Esophagus squamous epithelium (tissue), 5 donors: ENCODE measurements at regions not wholly inside any gene's neighbourhood (a gene's known extent, or its start where the extent isn't known, plus 50 kb on each side); places are given as distances from the start of the nearest gene placed in this dataset.

ENCODE experiments used
- DNase-seq: peaks from one replicate; lab custom pipeline; 2025; lab: John Stamatoyannopoulos, UW
- H3K27ac ChIP-seq, 4 donors: fragments of 200-600 bp; sonication (generic); one replicate each; pipeline ENCODE4 v1.5.1; 2016 to 2019; ENCODE audit warnings: mild to moderate bottlenecking in 1 of 4
- H3K27me3 ChIP-seq, 4 donors: fragments of 200-600 bp; sonication (generic); 1 replicate in 3 of 4; 2 replicates in 1 of 4; pipeline versions ENCODE4 v1.5.1 to v1.6.0; 2017 to 2021; ENCODE audit warnings: antibody characterized with exemption in 1 of 4
- H3K36me3 ChIP-seq, 3 donors: fragments of 200-600 bp; sonication (generic); one replicate each; pipeline ENCODE4 v1.5.1; 2016 to 2019
- H3K4me1 ChIP-seq, 3 donors: fragments of 200-600 bp; sonication (generic); one replicate each; pipeline ENCODE4 v1.5.1; 2017 to 2019
- H3K4me3 ChIP-seq, 4 donors: fragments of 200-600 bp; sonication (generic); 1 replicate in 3 of 4; 2 replicates in 1 of 4; pipeline ENCODE4 v1.5.1; 2016 to 2019; ENCODE audit warnings: mild to moderate bottlenecking in 2 of 4, moderate library complexity in 1 of 4
- H3K9me3 ChIP-seq, 3 donors: fragments of 200-600 bp; sonication (generic); one replicate each; pipeline ENCODE4 v1.5.1; 2016 to 2019
- POLR2A ChIP-seq, 4 donors: fragments of 450-650 bp; IDR thresholded peaks; one replicate each; pipeline ENCODE4 v1.6.1; 2017; ENCODE audit warnings: antibody characterized with exemption in 4 of 4, mild to moderate bottlenecking in 4 of 4, moderate library complexity in 3 of 4
- WGBS, 2 donors: methylation state at CpG; one replicate each; pipeline ENCODE4 v1.1.5; 2018; 5-methylcytosine and 5-hydroxymethylcytosine counted together
- intact Hi-C: fragments of 100-400 bp; cut with DNase I; formaldehyde crosslinking; loops from one replicate; pipeline ENCODE4 v1.15.0; 2022
- TF ChIP-seq, protein P1 (sequence below), 6 experiments: fragments of 450-650 bp in 4 of 6; fragments of 200-600 bp in 2 of 6; sonication (generic) in 2 of 6; IDR thresholded peaks; one replicate each; pipeline ENCODE4 v1.5.1; 2016 to 2019; ENCODE audit warnings: antibody characterized with exemption in 6 of 6, mild to moderate bottlenecking in 4 of 6, moderate library complexity in 4 of 6
- donor health status: DM: yes; HTN: yes; CAD: no.

DNA sequence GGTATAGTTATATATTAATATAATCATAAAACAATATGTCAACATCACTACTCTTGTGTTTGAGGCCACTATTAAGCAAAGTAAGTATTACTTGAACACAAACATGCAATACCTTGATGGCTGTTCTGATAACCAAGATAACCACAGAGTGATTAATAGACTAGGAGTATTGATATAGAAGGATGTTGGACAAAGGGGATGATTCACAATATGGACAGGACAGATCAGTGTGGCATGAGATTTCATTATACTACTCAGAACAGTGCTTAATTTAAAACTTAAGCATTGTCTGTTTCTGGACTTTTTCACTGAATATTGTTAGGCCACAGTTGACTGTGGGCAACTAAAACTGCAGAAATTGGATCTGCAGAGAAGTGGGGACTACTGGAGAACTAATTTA lies 384.2 kb downstream of the SLITRK1 start:
- Histone ChIP-seq H3K4me1 (no peaks in the 10 kb centered on the region), H3K36me3 (no peaks in the 10 kb centered on the region), H3K4me3 (no peak overlapping the region), H3K27ac (no peak overlapping the region), H3K27me3 (no peaks in the 10 kb centered on the region), H3K9me3 (no peaks in the 10 kb centered on the region)
- no peak for DNase-seq
- TF ChIP-seq, protein P1, sequence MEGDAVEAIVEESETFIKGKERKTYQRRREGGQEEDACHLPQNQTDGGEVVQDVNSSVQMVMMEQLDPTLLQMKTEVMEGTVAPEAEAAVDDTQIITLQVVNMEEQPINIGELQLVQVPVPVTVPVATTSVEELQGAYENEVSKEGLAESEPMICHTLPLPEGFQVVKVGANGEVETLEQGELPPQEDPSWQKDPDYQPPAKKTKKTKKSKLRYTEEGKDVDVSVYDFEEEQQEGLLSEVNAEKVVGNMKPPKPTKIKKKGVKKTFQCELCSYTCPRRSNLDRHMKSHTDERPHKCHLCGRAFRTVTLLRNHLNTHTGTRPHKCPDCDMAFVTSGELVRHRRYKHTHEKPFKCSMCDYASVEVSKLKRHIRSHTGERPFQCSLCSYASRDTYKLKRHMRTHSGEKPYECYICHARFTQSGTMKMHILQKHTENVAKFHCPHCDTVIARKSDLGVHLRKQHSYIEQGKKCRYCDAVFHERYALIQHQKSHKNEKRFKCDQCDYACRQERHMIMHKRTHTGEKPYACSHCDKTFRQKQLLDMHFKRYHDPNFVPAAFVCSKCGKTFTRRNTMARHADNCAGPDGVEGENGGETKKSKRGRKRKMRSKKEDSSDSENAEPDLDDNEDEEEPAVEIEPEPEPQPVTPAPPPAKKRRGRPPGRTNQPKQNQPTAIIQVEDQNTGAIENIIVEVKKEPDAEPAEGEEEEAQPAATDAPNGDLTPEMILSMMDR (IDR thresholded peaks at IDR 0.05) = no peak
- TF ChIP-seq POLR2A (IDR thresholded peaks at IDR 0.05) = no peak
- intact Hi-C loops = no loop called here

DNA sequence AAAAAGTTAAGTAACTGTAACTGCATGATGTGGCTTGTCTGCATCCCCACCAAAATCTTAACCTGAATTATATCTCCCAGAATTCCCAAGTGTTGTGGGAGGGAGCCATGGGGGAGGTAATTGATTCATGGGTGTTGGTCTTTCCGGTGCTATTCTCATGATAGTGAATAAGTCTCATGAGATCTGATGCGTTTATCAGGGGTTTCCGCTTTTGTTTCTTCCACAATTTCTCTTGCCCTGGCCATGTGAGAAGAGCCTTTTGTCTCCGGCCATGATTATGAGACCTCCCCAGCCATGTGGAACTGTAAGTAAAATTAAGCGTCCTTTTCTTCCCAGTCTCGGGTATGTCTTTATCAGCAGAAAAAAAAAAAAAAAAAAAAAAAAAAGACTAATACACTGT lies 385.8 kb downstream of the SLITRK1 start:
- Histone ChIP-seq H3K4me1 (no peaks in the 10 kb centered on the region), H3K36me3 (no peaks in the 10 kb centered on the region), H3K4me3 (no peak overlapping the region), H3K9me3 (no peaks in the 10 kb centered on the region), H3K27me3 (no peaks in the 10 kb centered on the region), H3K27ac (no peak overlapping the region)
- DNase-seq = no peak
- WGBS, 2 donors = 84 to 85% methylated on average over 6 of the region's 6 CpGs
- intact Hi-C loops = no loop called here
- no peak for TF ChIP-seq POLR2A (IDR thresholded peaks at IDR 0.05)
- TF ChIP-seq, protein P1 (IDR thresholded peaks at IDR 0.05) = no peak

DNA sequence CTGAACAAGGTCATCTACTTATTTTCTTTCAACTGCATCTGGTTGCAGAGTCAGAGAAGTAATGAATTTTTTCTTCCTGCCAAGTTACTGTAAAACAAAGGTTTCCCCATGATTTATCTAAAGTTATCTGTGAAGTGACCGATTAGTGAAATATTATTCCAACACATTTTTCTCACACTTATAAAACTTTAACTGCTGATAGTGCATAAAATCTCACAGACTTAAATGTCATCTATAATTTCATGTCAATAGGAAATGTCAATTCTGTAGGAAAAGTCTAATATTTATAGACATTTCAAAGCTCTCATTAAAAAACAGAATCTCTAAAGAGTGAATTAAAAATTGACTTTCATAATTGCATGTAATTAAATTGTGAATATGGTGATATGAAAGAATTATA lies 397.2 kb downstream of the SLITRK1 start:
- Histone ChIP-seq H3K9me3 (no peaks in the 10 kb centered on the region), H3K4me1 (no peaks in the 10 kb centered on the region), H3K36me3 (no peaks in the 10 kb centered on the region), H3K4me3 (no peak overlapping the region), H3K27me3 (no peaks in the 10 kb centered on the region), H3K27ac (no peak overlapping the region)
- no peak for DNase-seq
- intact Hi-C loops = no loop called here
- 50 to 65% methylated on average over 1 of the region's 1 CpG for WGBS, 2 donors
- TF ChIP-seq POLR2A (IDR thresholded peaks at IDR 0.05) = no peak
- TF ChIP-seq, protein P1 (IDR thresholded peaks at IDR 0.05) = no peak

DNA sequence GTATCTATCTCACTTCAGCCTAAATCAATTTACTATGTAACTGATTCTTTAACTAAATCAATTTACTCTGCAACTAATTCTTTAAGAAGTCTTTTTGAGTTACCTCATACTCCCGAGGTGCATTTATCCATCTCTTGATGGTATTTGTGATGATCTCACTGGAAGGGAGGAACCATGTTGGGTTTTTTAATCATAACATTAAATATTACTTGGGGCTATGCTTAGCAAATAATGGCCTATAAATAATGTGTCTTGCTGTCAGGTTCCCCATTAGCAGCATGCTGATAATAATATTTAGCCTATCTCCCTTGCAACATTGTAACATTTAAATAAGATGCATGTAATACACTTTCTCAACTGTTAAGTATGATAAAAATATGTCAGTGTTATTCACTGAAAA lies 411.3 kb downstream of the SLITRK1 start:
- H3K36me3 ChIP-seq = no peaks in the 10 kb centered on the region
- intact Hi-C loops = no loop called here
- no peak for DNase-seq
- no peaks in the 10 kb centered on the region for H3K4me1 ChIP-seq
- WGBS, 2 donors = 27 to 56% methylated on average over 1 of the region's 1 CpG
- TF ChIP-seq, protein P1 (IDR thresholded peaks at IDR 0.05) = no peak
- no peak for TF ChIP-seq POLR2A (IDR thresholded peaks at IDR 0.05)
- no peaks in the 10 kb centered on the region for H3K27me3 ChIP-seq
- H3K4me3 ChIP-seq = no peak overlapping the region
- H3K9me3 ChIP-seq = peaks cover 0 to 4% (median 0%) of the 10 kb centered on the region in 3 donors
- H3K27ac ChIP-seq = no peak overlapping the region

DNA sequence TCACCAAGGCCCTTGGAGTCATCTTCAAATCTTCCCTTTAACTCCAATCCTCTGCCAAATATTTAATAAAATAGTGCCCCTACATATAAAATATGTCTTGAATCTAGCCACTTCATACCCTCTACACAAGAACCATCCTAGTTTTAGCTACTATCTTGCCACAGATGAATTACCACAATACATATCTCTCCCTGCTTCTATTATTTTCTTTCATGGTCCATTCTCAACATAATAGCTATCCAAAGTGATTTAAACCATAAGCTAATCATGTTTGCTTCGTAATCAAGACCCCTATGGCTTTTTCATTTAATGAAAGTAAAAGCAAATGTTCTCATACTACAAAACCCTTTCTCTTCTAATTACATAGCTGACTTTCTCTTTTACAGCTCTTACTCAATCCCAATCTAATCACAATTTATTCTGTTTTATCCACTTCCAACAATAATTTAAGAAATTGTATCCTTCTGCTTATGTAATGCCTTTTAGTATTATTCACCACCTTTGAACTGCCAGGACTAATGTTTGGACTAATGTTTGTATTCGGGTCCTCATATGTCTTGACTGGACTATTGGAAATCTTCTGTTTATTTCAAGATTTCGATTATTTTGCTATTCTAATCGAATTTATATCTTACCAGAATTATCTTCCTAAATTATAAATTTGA lies 412.0 kb downstream of the SLITRK1 start:
- H3K4me3 ChIP-seq = no peak overlapping the region
- TF ChIP-seq, protein P1 (IDR thresholded peaks at IDR 0.05) = no peak
- TF ChIP-seq POLR2A (IDR thresholded peaks at IDR 0.05) = no peak
- peaks cover 0 to 4% (median 0%) of the 10 kb centered on the region in 3 donors for H3K9me3 ChIP-seq
- no peaks in the 10 kb centered on the region for H3K36me3 ChIP-seq
- 60 to 63% methylated on average over 4 of the region's 4 CpGs for WGBS, 2 donors
- H3K27me3 ChIP-seq = no peaks in the 10 kb centered on the region
- intact Hi-C loops = no loop called here
- H3K4me1 ChIP-seq = no peaks in the 10 kb centered on the region
- no peak for DNase-seq
- H3K27ac ChIP-seq = no peak overlapping the region
